Stimulated activated CD4-positive, alpha-beta T cell treated with anti-CD3 and anti-CD28 coated beads, TNF-alpha, amount 100 ng/mL, for 24 hours (primary cell): ENCODE measurements at regions not wholly inside any gene's neighbourhood (a gene's known extent, or its start where the extent isn't known, plus 50 kb on each side); places are given as distances from the start of the nearest gene placed in this dataset.

ENCODE experiments used
- DNase-seq, 3 experiments: peaks; one replicate each; pipeline ENCODE4 v3.0.0-alpha.2; 2020; ENCODE audit warnings: low read depth in 3 of 3

GRCh38 chr12:75908961-75909605 lies 122.5 kb downstream of the PHLDA1 start:
- DNase-seq = no peak

GRCh38 chr12:75905922-75906321 lies 125.7 kb downstream of the PHLDA1 start:
- no peak for DNase-seq

- no peak for DNase-seq
Measured at GRCh38 chr12:75900781-75901254, 130.8 kb downstream of the PHLDA1 start.

GRCh38 chr12:75900226-75900625 lies 131.3 kb downstream of the PHLDA1 start:
- no peak for DNase-seq

GRCh38 chr12:75894965-75895754 lies 136.4 kb downstream of the PHLDA1 start:
- no peak for DNase-seq

GRCh38 chr12:75893765-75894164 lies 137.8 kb downstream of the PHLDA1 start:
- DNase-seq = no peak

GRCh38 chr12:75892731-75893408 lies 138.7 kb downstream of the PHLDA1 start:
- no peak for DNase-seq

- DNase-seq = no peak
Measured at GRCh38 chr12:75891072-75891471, 140.5 kb downstream of the PHLDA1 start.

GRCh38 chr12:75890660-75891059 lies 140.9 kb downstream of the PHLDA1 start:
- no peak for DNase-seq

- DNase-seq = no peak
Measured at GRCh38 chr12:75890141-75890540, 141.4 kb downstream of the PHLDA1 start.

- no peak for DNase-seq
Measured at GRCh38 chr12:75888874-75889613, 142.5 kb downstream of the PHLDA1 start.

- DNase-seq = no peak
Measured at GRCh38 chr12:75888399-75888798, 143.2 kb downstream of the PHLDA1 start.

- DNase-seq = no peak
Measured at GRCh38 chr12:75887979-75888378, 143.6 kb downstream of the PHLDA1 start.

- no peak for DNase-seq
Measured at GRCh38 chr12:75884465-75884985, 147.1 kb downstream of the PHLDA1 start.

GRCh38 chr12:75883241-75883640 lies 148.3 kb downstream of the PHLDA1 start:
- no peak for DNase-seq

- no peak for DNase-seq
Measured at GRCh38 chr12:75882421-75882820, 149.2 kb downstream of the PHLDA1 start.

- DNase-seq = no peak
Measured at GRCh38 chr12:75881920-75882319, 149.7 kb downstream of the PHLDA1 start.

GRCh38 chr12:75877763-75878621 lies 153.6 kb downstream of the PHLDA1 start:
- DNase-seq = no peak

GRCh38 chr12:75876832-75877762 lies 154.5 kb downstream of the PHLDA1 start:
- DNase-seq = no peak

- DNase-seq = no peak
Measured at GRCh38 chr12:75874441-75874840, 157.1 kb downstream of the PHLDA1 start.
